ENCODE measurements at regions not wholly inside any gene's neighbourhood (a gene's known extent, or its start where the extent isn't known, plus 50 kb on each side); places are given as distances from the start of the nearest gene placed in this dataset.

DNA sequence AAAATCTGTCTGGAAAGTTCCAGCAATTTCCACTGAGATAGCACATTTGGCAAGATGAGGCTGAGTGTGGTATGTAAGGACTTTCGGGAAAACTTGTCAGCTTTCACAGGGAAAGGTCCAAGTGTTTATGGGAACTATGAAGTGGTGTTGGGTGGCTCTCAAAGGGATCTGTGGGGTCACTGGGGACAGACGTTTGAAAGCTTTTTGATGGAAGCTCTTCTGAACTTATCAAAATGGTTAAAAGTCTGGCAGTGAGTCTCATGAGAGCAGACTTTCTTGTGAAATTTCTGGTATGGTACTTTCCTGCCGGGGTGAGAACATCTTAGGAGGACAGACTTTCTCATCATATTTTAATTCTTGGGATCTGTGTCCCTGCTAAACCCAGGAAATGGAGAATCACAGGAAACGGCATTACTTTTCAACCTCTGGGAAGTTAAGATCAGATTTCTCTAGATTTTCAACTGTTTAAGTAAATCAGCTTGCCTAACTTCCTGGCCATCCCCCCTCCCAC is 546.3 kb upstream of the ZEB2 start:
- TF ChIP-seq, protein P1, sequence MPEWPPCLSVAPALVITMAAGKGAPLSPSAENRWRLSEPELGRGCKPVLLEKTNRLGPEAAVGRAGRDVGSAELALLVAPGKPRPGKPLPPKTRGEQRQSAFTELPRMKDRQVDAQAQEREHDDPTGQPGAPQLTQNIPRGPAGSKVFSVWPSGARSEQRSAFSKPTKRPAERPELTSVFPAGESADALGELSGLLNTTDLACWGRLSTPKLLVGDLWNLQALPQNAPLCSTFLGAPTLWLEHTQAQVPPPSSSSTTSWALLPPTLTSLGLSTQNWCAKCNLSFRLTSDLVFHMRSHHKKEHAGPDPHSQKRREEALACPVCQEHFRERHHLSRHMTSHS (tag by site-specific recombination; IDR thresholded peaks at IDR 0.05), result no peak
- TF ChIP-seq, protein P2, sequence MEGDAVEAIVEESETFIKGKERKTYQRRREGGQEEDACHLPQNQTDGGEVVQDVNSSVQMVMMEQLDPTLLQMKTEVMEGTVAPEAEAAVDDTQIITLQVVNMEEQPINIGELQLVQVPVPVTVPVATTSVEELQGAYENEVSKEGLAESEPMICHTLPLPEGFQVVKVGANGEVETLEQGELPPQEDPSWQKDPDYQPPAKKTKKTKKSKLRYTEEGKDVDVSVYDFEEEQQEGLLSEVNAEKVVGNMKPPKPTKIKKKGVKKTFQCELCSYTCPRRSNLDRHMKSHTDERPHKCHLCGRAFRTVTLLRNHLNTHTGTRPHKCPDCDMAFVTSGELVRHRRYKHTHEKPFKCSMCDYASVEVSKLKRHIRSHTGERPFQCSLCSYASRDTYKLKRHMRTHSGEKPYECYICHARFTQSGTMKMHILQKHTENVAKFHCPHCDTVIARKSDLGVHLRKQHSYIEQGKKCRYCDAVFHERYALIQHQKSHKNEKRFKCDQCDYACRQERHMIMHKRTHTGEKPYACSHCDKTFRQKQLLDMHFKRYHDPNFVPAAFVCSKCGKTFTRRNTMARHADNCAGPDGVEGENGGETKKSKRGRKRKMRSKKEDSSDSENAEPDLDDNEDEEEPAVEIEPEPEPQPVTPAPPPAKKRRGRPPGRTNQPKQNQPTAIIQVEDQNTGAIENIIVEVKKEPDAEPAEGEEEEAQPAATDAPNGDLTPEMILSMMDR (tag by site-specific recombination; IDR thresholded peaks at IDR 0.05), result no peak
- TF ChIP-seq ZBTB7A (tag by site-specific recombination; IDR thresholded peaks at IDR 0.05; ENCODE audit: low read depth), result no peak
- TF ChIP-seq, protein P3, sequence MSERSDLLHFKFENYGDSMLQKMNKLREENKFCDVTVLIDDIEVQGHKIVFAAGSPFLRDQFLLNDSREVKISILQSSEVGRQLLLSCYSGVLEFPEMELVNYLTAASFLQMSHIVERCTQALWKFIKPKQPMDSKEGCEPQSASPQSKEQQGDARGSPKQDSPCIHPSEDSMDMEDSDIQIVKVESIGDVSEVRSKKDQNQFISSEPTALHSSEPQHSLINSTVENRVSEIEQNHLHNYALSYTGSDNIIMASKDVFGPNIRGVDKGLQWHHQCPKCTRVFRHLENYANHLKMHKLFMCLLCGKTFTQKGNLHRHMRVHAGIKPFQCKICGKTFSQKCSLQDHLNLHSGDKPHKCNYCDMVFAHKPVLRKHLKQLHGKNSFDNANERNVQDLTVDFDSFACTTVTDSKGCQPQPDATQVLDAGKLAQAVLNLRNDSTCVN (tag by site-specific recombination; optimal IDR thresholded peaks at IDR 0.05), result no peak

Data from HEK293 (cell line).